HG03571 (cell line): ENCODE measurements at regions not wholly inside any gene's neighbourhood (a gene's known extent, or its start where the extent isn't known, plus 50 kb on each side); places are given as distances from the start of the nearest gene placed in this dataset.
"Not testable (repeated sequence)": the region's sequence is repeated elsewhere in the genome, so short reads cannot be mapped to it uniquely, and the experiment has no call there.

Experiments used
- ATAC-seq: cut with Tn5 transposase; IDR thresholded peaks from one replicate; pipeline ENCODE4 v1.9.1; 2021; ENCODE audit not compliant: unreplicated experiment

GRCh38 chr13:109702030-109702597, 84.3 kb downstream of the IRS2 start:
- ATAC-seq: not testable (repeated sequence)

GRCh38 chr13:109700176-109700575, 86.2 kb downstream of the IRS2 start:
- no peak for ATAC-seq

- ATAC-seq: no peak
Measured at GRCh38 chr13:109699628-109700071, 86.7 kb downstream of the IRS2 start.

DNA sequence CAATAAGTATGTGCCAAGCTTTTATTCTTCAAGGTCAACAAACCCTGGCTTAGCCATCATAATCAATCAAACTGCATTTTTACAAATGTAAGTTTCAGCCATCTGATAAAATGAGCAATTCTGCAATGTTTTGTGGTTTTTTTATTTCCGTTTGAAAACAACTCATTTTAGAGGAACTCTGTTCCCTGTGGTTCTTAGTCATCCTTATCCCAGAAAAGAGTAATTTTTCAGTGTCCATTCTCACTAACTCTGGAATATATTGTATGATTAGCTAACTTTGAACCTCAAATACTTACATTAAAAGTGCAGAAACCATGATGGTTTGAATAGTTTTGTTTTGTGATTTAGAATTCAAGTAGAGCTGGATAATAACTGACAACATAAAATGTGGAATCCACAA, 87.6 kb downstream of the IRS2 start:
- no peak for ATAC-seq

GRCh38 chr13:109697936-109698335, 88.4 kb downstream of the IRS2 start:
- ATAC-seq: no peak

DNA sequence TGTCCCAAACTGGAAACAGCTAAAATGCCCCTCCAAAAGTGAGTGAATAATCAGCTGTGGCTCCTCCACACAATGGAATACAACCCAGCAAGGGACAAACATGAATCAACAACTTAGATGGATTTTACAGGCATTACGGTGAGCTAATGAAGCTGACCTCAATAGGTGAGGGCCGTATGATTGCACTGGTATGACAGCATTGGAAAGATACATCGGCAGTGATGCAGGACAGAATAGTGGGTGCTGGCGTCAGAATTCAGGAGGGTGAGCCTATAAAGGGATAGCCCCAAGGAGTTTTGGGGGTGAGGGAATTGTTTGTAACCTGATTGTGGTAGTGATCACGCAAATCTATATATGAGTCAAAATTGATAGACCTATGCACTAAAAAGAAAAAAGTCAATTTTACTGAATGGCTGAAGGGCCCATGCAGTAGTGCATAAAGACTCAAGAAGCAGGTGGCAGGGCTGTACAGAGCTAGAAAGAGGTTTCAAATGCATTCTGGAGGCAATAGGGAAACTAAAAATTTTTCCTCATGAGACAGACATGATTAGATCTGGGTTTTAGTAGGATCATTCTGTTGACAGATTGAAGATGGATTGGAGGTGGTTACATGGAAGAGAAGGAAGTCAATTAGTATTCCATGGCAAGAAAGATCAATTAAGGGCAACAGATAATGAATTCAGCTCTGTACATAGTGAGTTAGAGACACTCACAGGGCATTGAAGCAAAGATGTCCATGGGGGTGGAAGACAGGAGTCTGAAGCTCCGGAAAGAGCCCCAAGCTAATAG, 90.8 kb downstream of the IRS2 start:
- ATAC-seq: no peak

DNA sequence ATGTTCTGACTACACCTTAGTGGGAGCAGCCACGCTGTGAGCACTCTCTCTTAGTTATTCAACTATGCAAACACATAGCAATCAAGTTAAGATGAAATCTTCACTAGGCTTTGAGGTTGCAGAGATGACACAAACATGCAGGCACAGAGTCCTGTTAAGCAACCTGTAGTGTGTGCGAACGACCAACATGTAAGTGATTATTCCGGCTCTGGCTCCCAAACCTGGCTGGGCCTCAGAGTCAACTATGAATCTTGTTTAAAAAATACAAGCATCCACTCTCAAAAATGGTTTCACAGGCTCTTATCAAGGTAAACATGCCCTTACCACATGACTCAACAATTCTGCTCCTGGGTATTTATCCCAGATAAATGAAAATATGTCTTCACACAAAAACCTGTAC, 91.4 kb downstream of the IRS2 start:
- ATAC-seq: no peak

DNA sequence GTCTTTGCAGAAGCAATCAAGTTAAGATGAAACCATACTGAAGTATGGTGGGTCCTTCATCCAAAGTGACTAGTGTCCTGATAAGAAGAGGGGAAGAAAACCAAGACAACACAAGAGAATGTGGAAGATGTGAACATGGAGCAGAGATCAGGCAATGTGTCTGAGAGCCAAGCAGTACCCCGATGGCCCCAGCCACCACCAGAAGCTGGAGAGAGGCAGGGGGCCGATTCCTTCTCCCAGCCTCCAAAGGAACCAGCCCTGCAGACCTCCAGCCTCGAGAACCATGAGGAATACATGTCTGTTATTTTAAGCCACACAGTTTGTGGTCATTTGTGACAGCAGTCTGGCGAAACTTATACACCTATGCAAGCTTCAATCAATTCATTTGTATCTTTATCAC, 93.2 kb downstream of the IRS2 start:
- no peak for ATAC-seq

- no peak for ATAC-seq
Measured at GRCh38 chr13:109691689-109692088, 94.7 kb downstream of the IRS2 start.

DNA sequence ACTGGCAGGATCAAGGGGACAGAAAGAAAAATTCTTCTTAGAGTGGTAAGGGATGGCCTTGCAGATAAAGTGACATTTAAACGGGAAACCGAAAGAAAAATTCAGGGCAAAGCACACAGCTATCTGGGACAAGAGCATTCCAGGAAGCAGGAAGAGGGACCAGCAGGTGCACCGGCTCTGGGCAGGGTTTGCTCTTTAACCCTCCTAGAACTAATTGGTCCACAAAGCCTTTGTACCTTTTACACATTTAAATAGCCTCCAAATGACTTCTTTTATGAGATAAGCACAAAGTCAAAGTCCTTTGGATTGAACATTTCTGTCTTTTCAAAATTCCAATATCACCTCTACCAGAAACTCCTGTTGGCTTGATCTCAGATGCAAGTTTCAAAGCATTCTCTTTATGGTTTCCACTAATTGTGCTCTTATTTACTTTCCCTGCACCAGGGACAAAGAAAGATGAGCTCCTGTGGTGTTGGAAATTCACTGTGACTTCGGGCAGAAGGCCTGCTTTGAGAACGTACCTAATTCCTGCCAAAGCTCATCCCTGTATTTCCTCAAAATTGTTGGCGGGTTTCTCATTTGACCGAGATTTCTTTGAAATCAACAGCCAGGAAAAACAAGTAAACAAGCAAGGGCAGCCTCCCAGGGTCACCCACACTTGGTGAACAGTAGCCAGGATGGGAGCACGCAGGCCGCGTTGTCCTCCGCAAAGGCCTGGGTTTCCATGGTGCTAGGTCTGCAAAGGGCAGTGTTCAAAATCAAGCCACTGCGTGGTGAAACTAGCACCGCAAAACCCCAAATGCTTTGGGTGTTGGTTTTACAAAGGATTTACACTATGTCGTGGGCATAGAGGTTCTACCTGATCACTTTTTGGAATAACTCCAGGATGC, 98.6 kb downstream of the IRS2 start:
- ATAC-seq: no peak

GRCh38 chr13:109685203-109685602, 101.2 kb downstream of the IRS2 start:
- no peak for ATAC-seq

- no peak for ATAC-seq
Measured at GRCh38 chr13:109684824-109685202, 101.6 kb downstream of the IRS2 start.

DNA sequence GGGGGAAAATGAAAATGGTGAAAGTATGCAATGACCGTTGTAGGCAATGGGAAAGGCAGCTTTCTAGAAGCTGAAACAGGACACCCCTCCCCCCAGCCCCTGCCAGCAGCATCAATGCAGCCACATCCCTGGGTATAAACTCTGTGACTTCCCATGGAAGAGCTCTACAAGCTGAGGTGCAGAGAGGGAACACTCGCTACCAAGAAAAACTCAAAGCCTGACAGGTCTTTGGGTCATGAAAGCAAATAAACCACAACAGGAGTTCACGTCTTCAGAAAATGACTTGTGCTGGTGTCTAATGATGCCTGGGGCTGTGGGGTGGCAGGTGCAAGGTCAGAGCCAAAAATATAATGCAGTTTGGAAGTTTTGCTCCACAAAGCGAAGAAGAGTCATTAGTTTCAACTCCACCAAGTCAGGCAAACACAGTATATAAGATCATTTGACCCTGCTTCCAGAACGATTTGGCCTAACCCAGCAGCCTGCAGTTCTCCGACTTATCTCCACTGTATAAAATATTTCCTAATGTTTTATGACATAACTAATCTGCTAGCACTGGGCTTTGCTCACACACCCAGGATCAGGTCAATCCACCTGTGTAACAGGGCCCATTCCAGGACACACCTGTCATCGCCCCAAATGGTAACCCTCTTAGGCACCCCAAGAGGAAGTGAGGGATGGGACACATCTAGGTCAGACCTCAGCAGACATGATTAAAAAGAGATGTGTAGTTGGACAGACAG, 102.1 kb downstream of the IRS2 start:
- ATAC-seq: no peak

DNA sequence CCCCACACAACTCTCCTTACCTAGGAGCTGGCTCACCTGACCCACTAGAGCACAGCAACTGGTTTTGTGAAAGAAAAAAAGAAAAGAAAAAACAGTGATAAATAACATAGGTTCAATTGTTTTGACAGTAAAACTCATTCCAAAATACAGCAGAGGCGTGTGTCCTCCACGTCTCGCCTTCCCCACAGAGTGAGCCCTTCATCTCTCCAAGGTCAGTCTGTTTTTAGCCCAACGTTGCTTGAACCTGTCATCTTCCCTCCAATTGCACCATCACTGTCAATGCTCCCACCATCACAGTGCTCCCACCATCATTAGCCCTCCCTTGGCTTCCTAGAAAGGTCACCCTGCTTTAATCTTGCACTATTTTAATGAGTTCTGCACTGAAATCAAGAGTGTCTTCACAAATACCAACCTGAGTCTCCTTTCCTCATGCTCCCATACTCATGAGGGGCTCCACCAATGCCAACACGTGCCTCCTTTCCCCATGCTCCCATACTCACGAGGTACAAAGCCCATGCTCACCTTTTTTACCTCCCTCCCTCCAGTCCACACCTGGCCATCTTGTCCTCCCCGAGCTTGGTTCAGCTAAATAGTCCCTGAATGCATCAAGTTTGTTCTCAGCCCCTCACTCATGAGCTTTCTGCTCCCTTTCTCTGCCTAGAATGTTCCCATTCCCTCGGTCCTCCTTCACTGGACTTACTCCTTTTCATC, 103.7 kb downstream of the IRS2 start:
- ATAC-seq: no peak

GRCh38 chr13:109680930-109681329, 105.5 kb downstream of the IRS2 start:
- ATAC-seq: no peak

DNA sequence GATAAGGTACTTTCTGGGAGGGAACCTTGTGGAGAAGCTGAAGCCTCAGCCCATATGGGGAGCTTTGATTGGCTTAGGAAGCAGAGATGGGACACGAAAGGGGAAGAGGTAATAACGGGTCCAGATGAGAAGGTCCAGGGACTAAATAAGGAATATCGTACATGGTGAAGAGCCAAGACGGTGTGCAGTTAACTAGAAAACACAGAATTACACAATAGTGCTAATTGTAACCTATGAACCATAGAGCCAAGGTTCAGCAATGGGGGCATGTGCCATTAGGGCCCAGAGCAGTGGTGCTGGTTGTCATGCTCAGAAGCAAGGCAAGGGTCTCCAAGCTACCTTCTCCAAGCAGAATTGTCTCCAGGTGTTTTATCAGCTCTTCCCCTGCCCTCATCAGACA, 106.1 kb downstream of the IRS2 start:
- ATAC-seq: no peak

GRCh38 chr13:109678459-109678858, 107.9 kb downstream of the IRS2 start:
- ATAC-seq: no peak

DNA sequence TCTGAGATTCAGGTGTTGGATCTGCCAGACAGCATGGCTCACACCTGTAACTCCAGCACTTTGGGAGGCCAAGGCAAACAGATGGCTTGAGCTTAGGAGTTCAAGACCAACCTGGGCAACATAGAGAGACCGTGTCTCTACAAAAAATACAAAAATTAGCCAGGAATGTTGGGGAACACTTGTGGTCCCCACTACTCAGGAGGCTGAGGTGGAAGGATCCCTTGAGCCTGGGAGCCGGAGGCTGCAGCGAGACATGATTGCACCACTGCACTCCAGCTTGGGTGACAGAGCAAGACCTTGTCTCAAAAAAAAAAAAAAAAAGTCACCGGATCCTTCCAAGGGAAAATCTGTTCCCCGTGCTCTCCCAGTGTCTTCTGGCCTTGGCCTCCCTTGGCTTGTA, 109.2 kb downstream of the IRS2 start:
- ATAC-seq: no peak

DNA sequence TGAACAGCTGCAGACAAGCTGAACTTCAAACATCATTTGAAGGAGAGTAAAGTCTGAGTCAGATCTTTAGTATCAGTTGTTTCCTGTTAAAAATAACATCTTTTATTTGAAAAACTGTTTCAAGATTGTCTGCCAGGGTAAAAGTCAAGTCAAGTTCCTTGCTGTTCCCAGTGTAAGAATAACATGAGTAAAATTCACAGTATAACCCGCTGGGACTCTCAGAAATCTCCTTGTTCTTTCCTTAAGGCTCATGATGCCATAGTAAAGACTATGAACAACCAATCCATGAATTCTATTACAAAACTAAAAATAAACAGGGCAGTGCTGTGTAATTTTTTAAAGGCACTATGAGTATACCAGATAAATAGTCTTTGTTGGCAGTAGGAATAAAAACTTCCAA, 112.9 kb downstream of the IRS2 start:
- ATAC-seq: no peak

DNA sequence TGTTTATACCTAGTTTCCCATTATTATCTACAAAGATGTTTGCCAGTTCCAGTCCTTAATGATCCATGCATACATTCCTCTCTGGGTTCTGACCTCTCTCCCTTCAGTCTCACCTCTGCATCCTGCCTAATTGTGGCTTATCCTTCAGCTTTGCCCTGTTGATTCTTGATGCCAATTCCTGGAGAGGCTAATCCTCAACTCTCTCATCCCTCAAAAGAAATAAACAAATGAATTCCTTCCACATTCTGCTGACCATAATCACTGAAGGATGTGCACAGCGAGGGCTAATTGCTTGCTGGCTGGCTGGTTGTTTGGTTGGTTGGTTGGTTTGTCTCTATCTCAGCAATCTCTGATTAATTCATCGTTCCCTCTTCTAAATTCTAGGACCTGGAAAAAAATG, 113.8 kb downstream of the IRS2 start:
- ATAC-seq: no peak

DNA sequence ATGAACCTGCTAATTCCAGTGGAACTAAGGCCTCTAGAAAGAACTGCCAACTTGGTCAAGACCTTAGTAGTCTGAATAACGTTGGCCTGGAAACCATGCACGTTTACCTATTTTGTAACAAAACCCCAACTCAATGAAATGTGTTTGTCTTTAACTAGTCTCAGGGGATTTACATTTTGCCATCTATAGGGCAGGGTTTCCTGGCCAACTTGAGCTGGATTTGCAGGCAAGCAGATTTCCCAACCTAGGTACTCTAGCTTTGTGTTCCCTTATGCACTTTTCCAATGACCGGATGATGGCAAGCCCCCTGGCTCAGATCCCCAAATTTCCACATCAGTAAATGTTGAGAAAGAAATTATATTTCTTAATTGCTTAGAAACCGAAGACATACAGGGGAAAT, 114.5 kb downstream of the IRS2 start:
- ATAC-seq: no peak
